ENCODE measurements at regions not wholly inside any gene's neighbourhood (a gene's known extent, or its start where the extent isn't known, plus 50 kb on each side); places are given as distances from the start of the nearest gene placed in this dataset.
A peak's percentile ranks its signal among the peaks of the same experiment; 100 is the strongest.

GRCh38 chr13:103308667-103309066, 242.4 kb upstream of the SLC10A2 start:
- DNase-seq: no peak

DNA sequence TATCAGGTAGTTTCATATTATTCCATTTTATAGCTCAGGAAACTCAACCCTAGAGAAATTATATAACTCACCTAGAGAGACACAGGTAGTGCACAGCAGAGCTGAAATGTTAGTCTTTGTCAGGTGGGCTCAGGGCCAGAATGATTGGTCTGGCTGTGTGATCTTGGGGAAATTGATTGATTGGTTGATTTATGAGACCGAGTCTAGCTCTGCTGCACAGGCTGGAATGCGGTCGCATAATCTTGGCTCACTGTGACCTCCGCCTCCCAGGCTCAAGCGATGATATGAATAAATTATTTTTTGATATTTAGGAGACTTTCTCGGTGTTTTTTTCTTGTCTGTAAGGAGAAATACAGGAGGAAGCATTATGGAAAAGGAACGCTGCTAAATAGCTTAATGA, 239.9 kb upstream of the SLC10A2 start:
- no peak for DNase-seq

DNA sequence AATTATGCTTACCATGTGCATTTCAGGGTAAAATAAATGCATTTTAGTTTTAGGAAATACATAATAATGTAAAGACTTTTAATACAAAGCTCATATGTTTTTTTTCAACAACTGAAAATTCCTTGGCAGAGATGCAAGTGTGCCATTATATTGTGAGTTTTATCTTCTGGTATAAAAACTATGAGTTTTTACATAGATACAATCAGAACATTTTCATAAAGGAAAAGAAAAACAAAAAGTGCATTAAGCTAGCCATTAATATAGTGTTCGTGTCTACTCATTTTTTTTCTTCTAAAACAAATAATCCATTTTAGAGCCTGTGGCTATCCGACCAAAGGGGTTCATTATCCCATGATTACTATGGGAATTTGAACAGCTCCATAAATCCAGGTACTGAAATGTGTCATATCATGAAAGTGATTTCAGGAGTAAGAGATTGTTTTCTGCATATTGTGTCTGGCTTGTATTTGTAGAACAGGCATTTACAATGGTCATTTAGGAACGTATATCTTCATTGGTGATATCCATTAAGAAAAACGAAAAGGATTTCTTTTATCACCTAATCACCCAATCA, 236.9 kb upstream of the SLC10A2 start:
- DNase-seq: no peak

- DNase-seq: no peak
Observed at GRCh38 chr13:103302676-103303075, 236.5 kb upstream of the SLC10A2 start.

DNA sequence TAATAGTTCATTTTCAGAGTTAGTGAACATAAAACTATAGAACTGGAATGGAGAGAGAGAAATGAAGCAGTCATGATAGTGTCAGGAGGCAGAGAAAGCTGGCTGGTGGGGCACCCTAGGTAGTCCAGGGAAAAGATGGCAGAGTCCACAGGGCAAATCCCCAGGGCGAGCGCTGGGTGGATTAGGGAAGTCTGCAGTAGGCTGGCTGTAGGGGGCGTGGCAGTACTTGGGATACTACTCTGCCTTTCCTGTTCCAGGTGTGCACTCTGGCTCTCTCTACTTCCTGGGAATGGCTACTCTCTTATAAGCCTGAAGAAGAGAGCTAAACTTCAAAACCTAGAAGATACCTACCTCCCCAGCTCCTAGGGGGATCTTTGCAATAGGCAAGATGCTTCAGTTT, 232.9 kb upstream of the SLC10A2 start:
- no peak for DNase-seq

DNA sequence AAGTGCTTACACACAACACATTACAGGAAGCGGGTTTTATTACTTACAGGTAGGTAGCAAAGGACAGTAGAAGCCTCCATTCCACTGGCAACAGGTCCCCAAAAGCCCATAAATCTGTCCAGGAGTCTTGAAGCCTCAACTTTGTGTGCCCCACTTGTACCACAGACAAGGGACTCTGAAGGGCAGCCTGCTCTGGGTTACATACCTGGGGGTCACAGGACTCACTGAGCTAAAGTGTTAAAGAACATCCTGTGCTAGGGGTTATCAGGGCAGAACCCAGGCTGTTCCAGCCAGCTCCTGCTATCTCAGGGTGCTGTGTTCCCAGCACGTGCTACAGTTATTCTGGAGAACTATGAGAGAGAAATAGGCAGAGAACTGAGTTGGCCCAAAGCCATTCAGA, 230.9 kb upstream of the SLC10A2 start:
- DNase-seq: no peak

GRCh38 chr13:103291798-103292572, 225.8 kb upstream of the SLC10A2 start:
- no peak for DNase-seq

DNA sequence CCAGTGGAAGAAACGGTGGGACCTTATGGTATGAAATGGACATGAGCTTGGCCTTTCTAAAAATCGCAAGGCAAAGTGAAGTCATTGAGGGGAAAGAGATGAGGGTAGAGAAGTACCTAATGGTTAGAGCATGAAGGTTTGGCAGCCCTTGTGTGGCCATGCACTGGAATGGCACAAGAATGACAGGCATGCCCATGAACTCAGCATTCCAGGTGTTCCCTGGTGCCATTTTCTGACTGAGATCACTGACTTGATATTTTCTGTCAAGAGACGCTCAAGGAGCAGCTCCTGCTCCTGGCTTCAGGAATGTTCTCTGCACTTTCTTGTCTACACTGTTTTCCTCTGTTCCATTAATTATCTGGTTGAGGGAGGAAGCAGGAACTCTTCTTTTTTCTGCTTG, 225.0 kb upstream of the SLC10A2 start:
- DNase-seq: no peak

GRCh38 chr13:103289681-103290080, 223.5 kb upstream of the SLC10A2 start:
- no peak for DNase-seq

DNA sequence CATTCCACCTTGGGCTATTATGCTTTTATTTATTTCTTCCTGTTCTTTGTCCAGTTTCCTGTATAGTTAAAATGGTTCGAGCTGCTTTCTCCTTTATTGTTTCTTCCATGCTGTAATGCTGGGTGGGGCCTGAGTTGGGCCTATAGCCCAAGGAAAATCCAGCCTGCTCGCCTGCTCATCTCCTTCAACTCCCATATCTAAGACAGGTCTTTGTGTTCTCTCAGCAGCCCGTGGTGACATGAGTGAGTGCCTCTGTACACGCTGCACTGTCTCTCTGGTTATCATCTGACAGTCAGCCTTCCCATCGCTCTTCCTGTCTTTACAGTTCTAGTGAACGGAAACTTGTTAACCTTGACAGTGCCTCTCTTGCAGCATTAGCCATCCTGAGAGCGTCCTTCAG, 221.9 kb upstream of the SLC10A2 start:
- DNase-seq: peak; percentile 14

DNA sequence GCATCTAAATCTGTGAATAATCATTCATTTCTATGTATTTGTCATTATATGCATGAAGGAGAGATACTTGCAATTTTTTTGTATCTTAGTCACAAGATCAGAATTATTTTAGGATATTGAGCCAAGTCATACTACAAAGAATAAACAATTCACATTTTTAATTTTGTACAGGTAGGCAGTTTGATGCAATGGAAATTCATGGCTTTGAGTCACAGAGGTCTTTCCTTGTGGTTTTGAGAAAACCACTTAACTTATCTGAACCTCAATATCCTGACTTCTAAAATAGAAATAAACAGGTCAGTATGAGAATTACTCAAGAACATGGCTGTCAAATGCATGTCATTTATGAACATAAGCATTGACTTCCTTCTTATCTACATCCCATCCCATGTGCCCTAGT, 221.4 kb upstream of the SLC10A2 start:
- no peak for DNase-seq

DNA sequence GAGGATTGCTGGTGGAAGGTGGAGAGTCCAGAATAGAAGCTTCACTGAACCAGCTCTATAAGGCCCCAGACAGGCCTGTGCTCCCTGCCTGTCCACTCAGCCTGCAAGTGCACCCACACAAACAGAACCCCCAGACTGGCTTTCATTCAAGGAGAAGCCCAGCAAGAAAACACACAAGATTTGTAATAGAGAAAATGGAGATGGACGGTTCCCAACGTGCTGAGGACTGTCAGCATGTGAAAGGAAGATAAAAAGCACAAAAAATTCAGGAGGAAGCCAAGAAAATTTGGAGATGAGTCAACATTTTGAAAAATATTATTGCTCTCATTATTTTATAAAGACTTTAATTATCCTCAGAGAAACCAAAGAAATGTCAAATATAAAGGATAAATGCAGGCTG, 218.2 kb upstream of the SLC10A2 start:
- no peak for DNase-seq

DNA sequence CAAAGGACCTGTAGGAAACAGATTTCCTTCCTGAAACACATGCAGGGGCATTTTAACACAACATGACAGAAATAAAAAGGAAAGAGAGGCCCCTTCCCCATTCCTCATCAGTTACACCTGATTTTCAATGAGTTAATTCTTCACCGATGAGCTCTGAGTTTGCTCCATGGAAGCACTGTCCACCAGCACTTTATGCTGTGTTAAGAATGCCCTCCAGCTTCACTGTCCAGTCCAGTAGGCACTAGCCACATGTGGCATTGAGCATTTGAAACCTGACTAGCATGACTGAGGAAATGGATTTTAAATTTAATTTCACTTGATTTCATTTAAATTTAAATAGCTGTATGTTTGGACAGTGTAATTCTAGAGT, 217.2 kb upstream of the SLC10A2 start:
- DNase-seq: no peak

DNA sequence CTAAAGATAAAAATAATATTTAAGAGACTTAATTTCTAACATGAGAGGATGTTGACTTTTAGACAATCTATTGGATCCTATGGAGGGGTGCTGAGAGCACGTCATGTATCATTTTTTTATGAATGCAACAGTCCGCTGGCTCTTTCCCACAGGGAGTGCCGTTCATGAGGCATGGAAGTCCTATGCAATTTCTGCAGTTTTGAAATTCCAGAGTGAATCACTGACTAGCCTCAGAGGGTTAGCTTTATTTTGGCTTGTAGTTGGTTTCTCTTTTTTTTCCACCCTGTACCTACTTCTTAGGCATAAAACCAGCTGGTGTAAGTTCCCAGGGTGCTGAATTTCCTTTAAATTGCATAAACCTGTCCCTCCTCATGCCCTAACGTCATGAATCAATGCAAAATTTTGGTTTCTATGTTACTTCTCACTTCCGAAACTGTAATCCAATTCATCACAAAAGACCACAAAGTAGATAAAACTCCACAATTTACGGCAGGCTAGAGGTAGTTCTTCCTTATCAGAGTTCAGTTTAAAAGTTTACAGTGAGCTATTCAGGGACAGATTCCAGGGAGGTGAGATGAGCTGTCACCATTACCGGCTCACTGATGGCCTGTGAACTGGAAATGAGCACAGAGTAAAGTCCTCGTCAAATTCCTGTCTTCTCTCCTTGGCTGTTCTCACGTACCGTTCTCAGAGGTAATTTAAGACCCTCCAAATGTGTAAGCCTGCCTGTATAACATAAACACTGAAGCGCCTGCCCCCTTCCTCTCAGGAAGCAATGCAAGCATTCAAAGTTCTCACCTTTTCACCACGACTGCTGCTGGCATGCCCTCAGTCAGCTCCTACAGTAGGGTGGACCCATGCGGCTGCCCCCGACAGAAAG, 216.6 kb upstream of the SLC10A2 start:
- DNase-seq: no peak

GRCh38 chr13:103277959-103278694, 211.9 kb upstream of the SLC10A2 start:
- no peak for DNase-seq

DNA sequence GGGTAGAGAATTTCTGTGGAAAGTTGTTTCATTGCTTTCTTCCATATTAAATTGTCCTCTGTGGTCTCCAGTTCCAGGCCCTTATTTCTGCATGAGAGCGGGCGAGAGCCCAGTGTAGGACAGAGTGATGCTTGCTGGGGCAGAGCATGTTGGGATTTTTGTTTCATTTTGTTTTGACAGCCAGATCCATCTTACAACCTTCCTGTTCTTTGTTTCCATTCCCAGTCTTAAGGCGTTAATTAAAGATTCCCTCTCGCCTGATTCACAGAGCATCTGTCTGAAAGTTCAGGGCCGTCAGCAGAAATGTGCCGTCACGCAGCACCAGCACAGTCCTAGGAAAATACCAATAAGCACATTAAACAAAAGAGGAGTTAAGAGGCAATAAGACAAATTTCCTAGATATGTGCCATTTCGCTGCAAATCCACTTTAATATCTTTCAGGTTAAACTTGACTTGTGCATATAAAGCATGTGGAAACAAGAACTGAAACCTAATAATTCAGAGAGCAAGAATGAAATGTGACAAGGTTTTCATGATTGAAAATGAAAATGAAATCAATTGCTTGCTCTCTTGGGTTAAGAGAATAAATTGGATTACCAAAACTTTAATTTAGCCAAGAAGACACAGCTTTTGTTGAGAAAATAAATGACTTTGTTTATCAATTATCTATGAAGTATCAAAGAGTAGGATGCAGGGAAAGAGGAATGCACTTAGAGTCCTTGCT, 210.7 kb upstream of the SLC10A2 start:
- DNase-seq: no peak

DNA sequence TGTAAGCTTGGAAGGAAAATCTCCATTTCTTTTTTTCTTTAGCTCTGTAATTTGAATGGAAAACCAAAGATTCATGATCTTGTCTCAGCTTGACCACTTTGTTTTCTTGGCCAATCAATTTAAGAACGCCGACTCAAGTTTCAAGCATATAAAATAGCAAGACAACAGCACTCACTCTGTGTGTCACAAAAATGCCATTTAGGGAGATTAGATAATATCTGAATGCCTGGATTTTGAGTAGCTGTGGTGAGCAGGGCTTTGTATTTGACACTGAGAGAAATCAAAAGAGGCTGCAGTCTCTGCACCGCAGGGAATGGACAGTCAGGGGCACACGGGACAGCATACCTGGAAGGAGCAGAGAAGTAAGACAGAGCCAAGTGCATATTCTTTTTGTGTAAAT, 209.5 kb upstream of the SLC10A2 start:
- no peak for DNase-seq

DNA sequence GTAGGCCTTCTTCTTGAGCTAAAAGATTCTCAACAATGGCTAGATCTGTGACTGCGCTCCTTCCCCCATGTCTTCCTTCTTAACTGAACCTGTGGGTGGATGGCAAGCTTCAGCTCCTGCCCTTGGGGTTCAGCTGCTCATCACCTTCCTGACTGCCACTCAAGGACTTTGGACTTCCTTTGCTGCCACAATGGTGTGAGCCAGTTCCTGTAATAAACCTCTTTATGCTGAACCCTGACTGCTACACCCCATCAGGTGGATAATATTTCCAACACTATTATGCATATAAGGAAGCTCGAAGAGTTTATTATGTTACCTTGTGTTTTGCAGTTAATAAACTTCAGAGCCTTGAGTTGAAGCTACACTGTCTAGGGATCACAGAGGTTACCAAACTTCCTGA, 208.9 kb upstream of the SLC10A2 start:
- DNase-seq: no peak

DNA sequence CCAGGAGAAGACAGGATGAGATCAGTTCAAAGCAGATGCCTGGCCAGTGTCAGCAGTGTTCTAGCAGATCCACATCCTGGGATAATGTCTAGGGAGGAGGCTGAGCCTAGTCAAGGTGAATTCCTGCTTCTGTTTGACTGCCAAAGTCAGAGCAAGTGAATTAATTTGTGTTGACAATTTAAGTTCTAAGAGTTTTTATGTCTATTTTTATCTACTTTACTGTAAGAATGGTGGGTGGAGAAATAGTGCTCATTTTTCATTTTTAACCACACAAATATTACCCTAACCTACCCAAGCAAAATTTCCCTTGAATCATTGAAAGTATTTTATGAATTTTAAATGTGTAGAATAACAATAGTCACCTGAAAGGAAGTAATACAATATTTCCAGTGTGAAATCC, 207.6 kb upstream of the SLC10A2 start:
- DNase-seq: no peak

GRCh38 chr13:103272770-103273169, 206.6 kb upstream of the SLC10A2 start:
- DNase-seq: no peak

- no peak for DNase-seq
Observed at GRCh38 chr13:103263448-103263847, 197.2 kb upstream of the SLC10A2 start.

DNA sequence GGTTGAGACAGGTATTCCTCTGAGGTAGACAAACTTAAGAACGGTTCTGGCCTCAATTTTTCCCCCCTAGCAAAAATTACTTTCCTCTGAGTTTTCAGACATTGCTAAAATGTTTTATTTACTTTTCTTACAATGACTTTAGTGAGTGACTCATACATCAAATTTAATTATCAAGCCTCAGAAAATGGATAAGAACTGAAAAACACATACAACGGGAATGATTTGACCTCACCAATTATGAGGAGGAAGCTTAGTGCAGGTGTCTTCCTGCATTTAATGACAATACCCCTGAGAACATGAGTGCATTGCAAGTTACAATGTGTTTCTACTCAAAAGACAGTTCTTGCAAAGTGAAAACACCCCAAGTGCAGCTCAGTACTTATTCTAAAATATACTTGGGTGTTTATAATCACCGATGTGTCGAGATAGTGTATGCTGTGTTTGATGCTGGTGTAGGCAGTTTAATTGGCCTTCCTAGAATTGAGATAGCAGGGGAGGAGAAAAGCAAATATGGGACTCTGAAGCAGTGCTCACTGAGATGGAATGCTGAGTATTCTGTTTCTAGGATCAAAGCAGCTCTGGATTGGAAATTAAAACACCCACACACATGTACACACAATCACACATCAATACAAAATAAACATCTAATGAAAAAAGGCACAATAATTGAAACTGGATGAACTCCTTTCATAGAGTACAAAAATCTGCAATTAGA, 189.5 kb upstream of the SLC10A2 start:
- DNase-seq: no peak

All from KG1 (cell line).